ENCODE measurements at regions not wholly inside any gene's neighbourhood (a gene's known extent, or its start where the extent isn't known, plus 50 kb on each side); places are given as distances from the start of the nearest gene placed in this dataset.

GRCh38 chr2:120486441-120486840, 140.5 kb downstream of the INHBB start:
- Histone ChIP-seq H3K27me3 (peaks cover 5% of the 10 kb centered on the region), H3K4me3 (ENCODE audit: low read depth in 1 of 2, low read length in 1 of 2) (no peak overlapping the region), H3K9me3 (no peaks in the 10 kb centered on the region), H3K36me3 (no peaks in the 10 kb centered on the region), H3K4me1 (ENCODE audit: control insufficient read depth in 1 of 2, insufficient read depth in 1 of 2, low read depth in 1 of 2, low read length in 1 of 2) (no peaks in the 10 kb centered on the region), H3K27ac (no peak overlapping the region)
- no peak for TF ChIP-seq CTCF (IDR thresholded peaks at IDR 0.05)

GRCh38 chr2:120486946-120487345, 141.0 kb downstream of the INHBB start:
- Histone ChIP-seq H3K4me3 (ENCODE audit: low read depth in 1 of 2, low read length in 1 of 2) (no peak overlapping the region), H3K4me1 (ENCODE audit: control insufficient read depth in 1 of 2, insufficient read depth in 1 of 2, low read depth in 1 of 2, low read length in 1 of 2) (no peaks in the 10 kb centered on the region), H3K36me3 (no peaks in the 10 kb centered on the region), H3K9me3 (no peaks in the 10 kb centered on the region), H3K27me3 (peaks cover 8% of the 10 kb centered on the region), H3K27ac (no peak overlapping the region)
- no peak for TF ChIP-seq CTCF (IDR thresholded peaks at IDR 0.05)

GRCh38 chr2:120488531-120488930, 142.6 kb downstream of the INHBB start:
- Histone ChIP-seq H3K9me3 (no peaks in the 10 kb centered on the region), H3K4me1 (ENCODE audit: control insufficient read depth in 1 of 2, insufficient read depth in 1 of 2, low read depth in 1 of 2, low read length in 1 of 2) (no peaks in the 10 kb centered on the region), H3K27ac (no peak overlapping the region), H3K36me3 (no peaks in the 10 kb centered on the region), H3K4me3 (ENCODE audit: low read depth in 1 of 2, low read length in 1 of 2) (no peak overlapping the region), H3K27me3 (peaks cover 8% of the 10 kb centered on the region)
- no peak for TF ChIP-seq CTCF (IDR thresholded peaks at IDR 0.05)

- Histone ChIP-seq H3K9me3 (no peaks in the 10 kb centered on the region), H3K4me3 (ENCODE audit: low read depth in 1 of 2, low read length in 1 of 2) (no peak overlapping the region), H3K27me3 (peaks cover 8% of the 10 kb centered on the region), H3K27ac (no peak overlapping the region), H3K36me3 (no peaks in the 10 kb centered on the region), H3K4me1 (ENCODE audit: control insufficient read depth in 1 of 2, insufficient read depth in 1 of 2, low read depth in 1 of 2, low read length in 1 of 2) (no peaks in the 10 kb centered on the region)
- TF ChIP-seq CTCF (IDR thresholded peaks at IDR 0.05) = no peak
Observed at GRCh38 chr2:120489023-120489422, 143.1 kb downstream of the INHBB start.

GRCh38 chr2:120490091-120490798, 144.3 kb downstream of the INHBB start:
- Histone ChIP-seq H3K4me3 (ENCODE audit: low read depth in 1 of 2, low read length in 1 of 2) (no peak overlapping the region), H3K4me1 (ENCODE audit: control insufficient read depth in 1 of 2, insufficient read depth in 1 of 2, low read depth in 1 of 2, low read length in 1 of 2) (no peaks in the 10 kb centered on the region), H3K9me3 (no peaks in the 10 kb centered on the region), H3K27me3 (peaks cover 8% of the 10 kb centered on the region), H3K27ac (no peak overlapping the region), H3K36me3 (no peaks in the 10 kb centered on the region)
- no peak for TF ChIP-seq CTCF (IDR thresholded peaks at IDR 0.05)

All from neutrophil (primary cell).